Astrocyte (in vitro differentiated cells and primary cell): ENCODE measurements at regions not wholly inside any gene's neighbourhood (a gene's known extent, or its start where the extent isn't known, plus 50 kb on each side); places are given as distances from the start of the nearest gene placed in this dataset.

Source experiments
- EZH2 ChIP-seq: IDR thresholded peaks from 2 replicates; pipeline ENCODE4 v1.6.1; 2012; ENCODE audit warnings: mild to moderate bottlenecking, low read length, inconsistent platforms; ENCODE audit not compliant: insufficient read depth
- TF ChIP-seq, protein P1 (sequence below): IDR thresholded peaks from 2 replicates; pipeline ENCODE4 v1.5.1; 2011; ENCODE audit warnings: low read depth, mild to moderate bottlenecking, inconsistent platforms, low read length, moderate library complexity; ENCODE audit not compliant: insufficient read depth

DNA sequence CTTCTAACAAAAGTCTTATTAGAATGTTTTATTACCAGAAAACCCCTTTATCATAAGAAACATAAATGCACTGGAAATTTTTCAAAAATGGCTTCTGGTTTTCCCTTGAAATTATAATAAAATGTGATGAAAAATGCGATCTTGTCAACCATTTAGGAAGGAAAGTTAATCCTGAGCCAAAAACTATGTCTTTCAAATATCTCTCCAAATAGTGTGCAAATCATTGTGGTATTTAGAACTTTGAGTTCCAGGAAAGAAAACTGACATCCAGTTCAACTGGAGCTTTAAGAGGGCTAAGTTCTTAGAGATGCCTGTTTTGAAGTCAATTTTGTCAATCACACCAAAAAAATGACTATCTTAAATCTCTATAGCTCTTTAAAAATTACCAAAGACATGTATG, 425.4 kb downstream of the DNAH5 start:
- TF ChIP-seq, protein P1, sequence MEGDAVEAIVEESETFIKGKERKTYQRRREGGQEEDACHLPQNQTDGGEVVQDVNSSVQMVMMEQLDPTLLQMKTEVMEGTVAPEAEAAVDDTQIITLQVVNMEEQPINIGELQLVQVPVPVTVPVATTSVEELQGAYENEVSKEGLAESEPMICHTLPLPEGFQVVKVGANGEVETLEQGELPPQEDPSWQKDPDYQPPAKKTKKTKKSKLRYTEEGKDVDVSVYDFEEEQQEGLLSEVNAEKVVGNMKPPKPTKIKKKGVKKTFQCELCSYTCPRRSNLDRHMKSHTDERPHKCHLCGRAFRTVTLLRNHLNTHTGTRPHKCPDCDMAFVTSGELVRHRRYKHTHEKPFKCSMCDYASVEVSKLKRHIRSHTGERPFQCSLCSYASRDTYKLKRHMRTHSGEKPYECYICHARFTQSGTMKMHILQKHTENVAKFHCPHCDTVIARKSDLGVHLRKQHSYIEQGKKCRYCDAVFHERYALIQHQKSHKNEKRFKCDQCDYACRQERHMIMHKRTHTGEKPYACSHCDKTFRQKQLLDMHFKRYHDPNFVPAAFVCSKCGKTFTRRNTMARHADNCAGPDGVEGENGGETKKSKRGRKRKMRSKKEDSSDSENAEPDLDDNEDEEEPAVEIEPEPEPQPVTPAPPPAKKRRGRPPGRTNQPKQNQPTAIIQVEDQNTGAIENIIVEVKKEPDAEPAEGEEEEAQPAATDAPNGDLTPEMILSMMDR: no peak
- no peak for TF ChIP-seq EZH2
